ENCODE measurements at regions not wholly inside any gene's neighbourhood (a gene's known extent, or its start where the extent isn't known, plus 50 kb on each side); places are given as distances from the start of the nearest gene placed in this dataset.
"Not testable (repeated sequence)": the region's sequence is repeated elsewhere in the genome, so short reads cannot be mapped to it uniquely, and the experiment has no call there.

- no peak overlapping the region for H3K4me3 ChIP-seq (ENCODE audit: low read depth, low read length)
- TF ChIP-seq CTCF (conservative IDR thresholded peaks at IDR 0.05; ENCODE audit: low read depth, low read length), result no peak
- DNase-seq (ENCODE audit: low read depth), result no peak
Observed at GRCh38 chr5:56755036-56755555, 60.3 kb upstream of the MAP3K1 start.

GRCh38 chr5:56753588-56753987 lies 61.8 kb upstream of the MAP3K1 start:
- not testable (repeated sequence) for DNase-seq (ENCODE audit: low read depth); H3K4me3 ChIP-seq (ENCODE audit: low read depth, low read length)

GRCh38 chr5:56751572-56752313 lies 63.6 kb upstream of the MAP3K1 start:
- no peak for TF ChIP-seq CTCF (conservative IDR thresholded peaks at IDR 0.05; ENCODE audit: low read depth, low read length)
- no peak overlapping the region for H3K4me3 ChIP-seq (ENCODE audit: low read depth, low read length)
- DNase-seq (ENCODE audit: low read depth), result no peak

- no peak for TF ChIP-seq CTCF (conservative IDR thresholded peaks at IDR 0.05; ENCODE audit: low read depth, low read length)
- DNase-seq (ENCODE audit: low read depth), result no peak
- no peak overlapping the region for H3K4me3 ChIP-seq (ENCODE audit: low read depth, low read length)
Observed at GRCh38 chr5:56749842-56750241, 65.5 kb upstream of the MAP3K1 start.

GRCh38 chr5:56746553-56747339 lies 68.6 kb upstream of the MAP3K1 start:
- no peak for TF ChIP-seq CTCF (conservative IDR thresholded peaks at IDR 0.05; ENCODE audit: low read depth, low read length)
- H3K4me3 ChIP-seq (ENCODE audit: low read depth, low read length), result no peak overlapping the region
- no peak for DNase-seq (ENCODE audit: low read depth)

GRCh38 chr5:56745864-56746263 lies 69.5 kb upstream of the MAP3K1 start:
- H3K4me3 ChIP-seq (ENCODE audit: low read depth, low read length), result no peak overlapping the region
- no peak for DNase-seq (ENCODE audit: low read depth)
- no peak for TF ChIP-seq CTCF (conservative IDR thresholded peaks at IDR 0.05; ENCODE audit: low read depth, low read length)

- no peak overlapping the region for H3K4me3 ChIP-seq (ENCODE audit: low read depth, low read length)
- DNase-seq (ENCODE audit: low read depth), result no peak
- TF ChIP-seq CTCF (conservative IDR thresholded peaks at IDR 0.05; ENCODE audit: low read depth, low read length), result no peak
Observed at GRCh38 chr5:56740868-56741267, 74.5 kb upstream of the MAP3K1 start.
